SK-N-SH treated with all-trans-retinoic acid at 6 μM for 48 hours (cell line): ENCODE measurements at regions not wholly inside any gene's neighbourhood (a gene's known extent, or its start where the extent isn't known, plus 50 kb on each side); places are given as distances from the start of the nearest gene placed in this dataset.

ENCODE experiments used
- ARNTL ChIP-seq: fragments of 450-650 bp; formaldehyde crosslinking; IDR thresholded peaks from 2 replicates; pipeline ENCODE4 v1.5.0; 2020; ENCODE audit warnings: low read depth, mild to moderate bottlenecking, moderate library complexity, borderline replicate concordance
- BACH2 ChIP-seq: fragments of 250-450 bp; sonication (Bioruptor Pico); IDR thresholded peaks from 2 replicates; pipeline ENCODE4 v1.9.0; 2021; ENCODE audit warnings: mild to moderate bottlenecking, borderline replicate concordance
- ESRRG ChIP-seq: fragments of 250-450 bp; sonication (Bioruptor Pico); IDR thresholded peaks from 2 replicates; pipeline ENCODE4 v1.6.1; 2021; ENCODE audit warnings: mild to moderate bottlenecking
- ISL1 ChIP-seq: fragments of 250-450 bp; sonication (Bioruptor Pico); IDR thresholded peaks from 2 replicates; pipeline ENCODE4 v2.1.2; 2022; ENCODE audit warnings: mild to moderate bottlenecking, moderate library complexity
- PATZ1 ChIP-seq: fragments of 250-450 bp; sonication (Bioruptor Pico); IDR thresholded peaks from 2 replicates; pipeline ENCODE4 v1.8.0; 2020; ENCODE audit warnings: mild to moderate bottlenecking, moderate library complexity, borderline replicate concordance
- RARB ChIP-seq: fragments of 250-450 bp; sonication (Bioruptor Pico); IDR thresholded peaks from 2 replicates; pipeline ENCODE4 v1.8.0; 2021; ENCODE audit warnings: mild to moderate bottlenecking, moderate library complexity
- TSHZ2 ChIP-seq: fragments of 250-450 bp; sonication (Bioruptor Pico); IDR thresholded peaks from 2 replicates; pipeline ENCODE4 v1.5.0; 2020; ENCODE audit warnings: mild to moderate bottlenecking, moderate library complexity
- ZFP30 ChIP-seq: fragments of 450-650 bp; formaldehyde crosslinking; IDR thresholded peaks from 2 replicates; pipeline ENCODE4 v1.5.0; 2022; ENCODE audit warnings: mild to moderate bottlenecking, moderate library complexity
- ZNF565 ChIP-seq: fragments of 450-650 bp; formaldehyde crosslinking; conservative IDR thresholded peaks from 2 replicates; pipeline ENCODE4 v1.5.0; 2020; ENCODE audit warnings: low read depth, mild to moderate bottlenecking, moderate library complexity
- TF ChIP-seq, protein P1 (sequence below): fragments of 250-450 bp; sonication (Bioruptor Pico); IDR thresholded peaks from 2 replicates; pipeline ENCODE4 v1.5.1; 2020; ENCODE audit warnings: low read depth, mild to moderate bottlenecking, moderate library complexity

GRCh38 chr2:65622499-65622898 is 190.1 kb upstream of the SPRED2 start:
- TF ChIP-seq RARB (CRISPR knock-in tag) (no peak), ARNTL (CRISPR knock-in tag) (no peak), ISL1 (CRISPR knock-in tag) (no peak), TSHZ2 (CRISPR knock-in tag) (no peak), BACH2 (CRISPR knock-in tag) (no peak), ZFP30 (CRISPR knock-in tag) (no peak), ESRRG (no peak), PATZ1 (CRISPR knock-in tag) (no peak), ZNF565 (CRISPR knock-in tag) (no peak)
- TF ChIP-seq, protein P1, sequence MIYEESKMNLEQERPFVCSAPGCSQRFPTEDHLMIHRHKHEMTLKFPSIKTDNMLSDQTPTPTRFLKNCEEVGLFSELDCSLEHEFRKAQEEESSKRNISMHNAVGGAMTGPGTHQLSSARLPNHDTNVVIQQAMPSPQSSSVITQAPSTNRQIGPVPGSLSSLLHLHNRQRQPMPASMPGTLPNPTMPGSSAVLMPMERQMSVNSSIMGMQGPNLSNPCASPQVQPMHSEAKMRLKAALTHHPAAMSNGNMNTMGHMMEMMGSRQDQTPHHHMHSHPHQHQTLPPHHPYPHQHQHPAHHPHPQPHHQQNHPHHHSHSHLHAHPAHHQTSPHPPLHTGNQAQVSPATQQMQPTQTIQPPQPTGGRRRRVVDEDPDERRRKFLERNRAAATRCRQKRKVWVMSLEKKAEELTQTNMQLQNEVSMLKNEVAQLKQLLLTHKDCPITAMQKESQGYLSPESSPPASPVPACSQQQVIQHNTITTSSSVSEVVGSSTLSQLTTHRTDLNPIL = no peak
